Psoas muscle (tissue), 7 donors: ENCODE measurements at regions not wholly inside any gene's neighbourhood (a gene's known extent, or its start where the extent isn't known, plus 50 kb on each side); places are given as distances from the start of the nearest gene placed in this dataset.

Source experiments
- ATAC-seq, 4 donors: fragments of 200-7000 bp; cut with Tn5 transposase; one replicate each; pipeline ENCODE4 v1.9.1; 2020; ENCODE audit warnings: moderate library complexity in 3 of 4, mild to moderate bottlenecking in 2 of 4
- DNase-seq, 2 donors: peaks; one replicate each; pipeline ENCODE4 v3.0.0-alpha.2; 2020
- H3K27ac ChIP-seq: fragments of 200-600 bp; one replicate; pipeline ENCODE4 v1.8.0; 2022
- H3K27me3 ChIP-seq, 3 donors: fragments of 200-600 bp in 1 of 3; one replicate each; pipeline versions ENCODE4 v1.6.1 to v1.8.0; 2013 to 2022; ENCODE audit warnings: low read length in 2 of 3, mild to moderate bottlenecking in 2 of 3, moderate library complexity in 1 of 3; ENCODE audit not compliant: insufficient read depth in 3 of 3
- H3K36me3 ChIP-seq, 2 donors: fragments of 200-600 bp in 1 of 2; one replicate each; pipeline versions ENCODE4 v1.6.1 to v1.8.0; 2013 to 2022; ENCODE audit warnings: low read depth in 1 of 2, mild to moderate bottlenecking in 1 of 2, moderate library complexity in 1 of 2; ENCODE audit not compliant: insufficient read depth in 1 of 2
- H3K4me1 ChIP-seq: fragments of 200-600 bp; one replicate; pipeline ENCODE4 v1.8.0; 2022
- H3K4me3 ChIP-seq: fragments of 200-600 bp; one replicate; pipeline ENCODE4 v1.8.0; 2022; ENCODE audit warnings: mild to moderate bottlenecking
- H3K9me3 ChIP-seq: fragments of 200-600 bp; one replicate; pipeline ENCODE4 v1.8.0; 2022
- CTCF ChIP-seq: fragments of 200-600 bp; IDR thresholded peaks from one replicate; pipeline ENCODE4 v1.8.0; 2022; ENCODE audit warnings: antibody characterized with exemption
- WGBS, 3 donors: extraction: QIAGEN DNeasy Blood & Tissue Kit; methylation state at CpG; one replicate each; pipeline versions ENCODE4 v1.1.6 to v1.1.7; 2013; 5-methylcytosine and 5-hydroxymethylcytosine counted together
- intact Hi-C, 2 donors: fragments of 100-400 bp; cut with DNase I; formaldehyde crosslinking; loops; one replicate each; pipeline versions ENCODE4 v1.11.0 to v1.14.2; 2022
- donor health status: healthy with polysubstance abuse.
- donor health status: DM: no; HTN: no; CAD: no; lungs with moderate emphysema.
- donor health status: Bipolar disorder and iron deficiency.
- donor health status: healthy.
- donor health status: DM: yes; HTN: yes; CAD: no.
- donor health status: DM: no; HTN: no; CAD: no.
- donor health status: DM: yes; HTN: yes; CAD: no.

GRCh38 chr3:159922861-159923312 lies 65.7 kb upstream of the IL12A start:
- intact Hi-C loops = no loop called here
- DNase-seq (no peak), ATAC-seq (no peak)
- H3K36me3 ChIP-seq = no peaks in the 10 kb centered on the region
- no peak for TF ChIP-seq CTCF
- no peak overlapping the region for H3K4me3 ChIP-seq
- no peaks in the 10 kb centered on the region for H3K4me1 ChIP-seq
- peaks cover 6% of the 10 kb centered on the region for H3K9me3 ChIP-seq
- H3K27me3 ChIP-seq = no peaks in the 10 kb centered on the region
- no peak overlapping the region for H3K27ac ChIP-seq
- WGBS, 3 donors = 85 to 91% (median 86%) methylated on average over 4 of the region's 4 CpGs

GRCh38 chr3:159923336-159923735 lies 65.3 kb upstream of the IL12A start:
- no peak for DNase-seq
- no peak for ATAC-seq
- TF ChIP-seq CTCF = no peak
- intact Hi-C loops = no loop called here
- no peak overlapping the region for H3K4me3 ChIP-seq
- H3K36me3 ChIP-seq = no peaks in the 10 kb centered on the region
- no peak overlapping the region for H3K27ac ChIP-seq
- WGBS, 3 donors = 83 to 85% (median 85%) methylated on average over 7 of the region's 7 CpGs
- peaks cover 6% of the 10 kb centered on the region for H3K9me3 ChIP-seq
- no peaks in the 10 kb centered on the region for H3K4me1 ChIP-seq
- H3K27me3 ChIP-seq = no peaks in the 10 kb centered on the region

GRCh38 chr3:159923956-159924355 lies 64.7 kb upstream of the IL12A start:
- Histone ChIP-seq H3K36me3 (no peaks in the 10 kb centered on the region), H3K9me3 (peaks cover 3% of the 10 kb centered on the region), H3K4me3 (no peak overlapping the region), H3K27ac (no peak overlapping the region), H3K4me1 (no peaks in the 10 kb centered on the region), H3K27me3 (no peaks in the 10 kb centered on the region)
- DNase-seq = no peak
- no peak for ATAC-seq
- WGBS, 3 donors = 68 to 85% (median 77%) methylated on average over 6 of the region's 6 CpGs
- intact Hi-C loops = no loop called here
- no peak for TF ChIP-seq CTCF

GRCh38 chr3:159924411-159924810 lies 64.2 kb upstream of the IL12A start:
- Histone ChIP-seq H3K4me3 (no peak overlapping the region), H3K9me3 (no peaks in the 10 kb centered on the region), H3K27me3 (no peaks in the 10 kb centered on the region), H3K4me1 (no peaks in the 10 kb centered on the region), H3K36me3 (no peaks in the 10 kb centered on the region), H3K27ac (no peak overlapping the region)
- ATAC-seq = no peak
- no peak for TF ChIP-seq CTCF
- DNase-seq = no peak
- intact Hi-C loops = no loop called here
- 81 to 94% (median 88%) methylated on average over 1 of the region's 1 CpG for WGBS, 3 donors

- no peaks in the 10 kb centered on the region for H3K27me3 ChIP-seq
- intact Hi-C loops = no loop called here
- H3K36me3 ChIP-seq = no peaks in the 10 kb centered on the region
- no peak overlapping the region for H3K4me3 ChIP-seq
- no peak for TF ChIP-seq CTCF
- H3K4me1 ChIP-seq = no peaks in the 10 kb centered on the region
- DNase-seq (no peak), ATAC-seq (no peak)
- 92 to 97% (median 95%) methylated on average over 1 of the region's 1 CpG for WGBS, 3 donors
- H3K27ac ChIP-seq = no peak overlapping the region
- H3K9me3 ChIP-seq = no peaks in the 10 kb centered on the region
Observed at GRCh38 chr3:159925248-159925647, 63.4 kb upstream of the IL12A start.
